Daoy (cell line): ENCODE measurements at regions not wholly inside any gene's neighbourhood (a gene's known extent, or its start where the extent isn't known, plus 50 kb on each side); places are given as distances from the start of the nearest gene placed in this dataset.

ENCODE experiments used
- DNase-seq: peaks from one replicate; pipeline ENCODE4 v3.0.0-alpha.2; 2015; ENCODE audit warnings: low read depth

GRCh38 chr3:61311044-61311443 is 59.8 kb upstream of the FHIT start:
- DNase-seq, result no peak

DNA sequence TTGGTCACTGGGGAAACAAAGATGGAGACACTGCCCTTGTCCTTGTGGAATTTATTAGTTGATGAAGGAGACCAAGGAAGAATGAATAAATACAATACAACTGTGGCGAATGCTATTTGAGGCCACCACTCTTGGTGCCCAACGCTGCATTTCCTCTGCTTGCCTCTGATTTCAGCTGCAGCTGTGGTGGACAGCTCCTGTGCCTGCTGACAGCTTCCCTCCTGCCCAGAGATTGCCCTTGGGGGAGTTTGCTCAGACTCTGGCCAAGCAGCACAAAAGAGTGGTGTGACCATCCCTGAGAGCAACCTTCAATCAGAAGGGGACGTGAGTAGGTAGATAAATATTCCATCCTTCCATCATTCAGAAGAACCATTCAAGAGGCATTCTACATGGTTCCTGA is 64.6 kb upstream of the FHIT start:
- no peak for DNase-seq

DNA sequence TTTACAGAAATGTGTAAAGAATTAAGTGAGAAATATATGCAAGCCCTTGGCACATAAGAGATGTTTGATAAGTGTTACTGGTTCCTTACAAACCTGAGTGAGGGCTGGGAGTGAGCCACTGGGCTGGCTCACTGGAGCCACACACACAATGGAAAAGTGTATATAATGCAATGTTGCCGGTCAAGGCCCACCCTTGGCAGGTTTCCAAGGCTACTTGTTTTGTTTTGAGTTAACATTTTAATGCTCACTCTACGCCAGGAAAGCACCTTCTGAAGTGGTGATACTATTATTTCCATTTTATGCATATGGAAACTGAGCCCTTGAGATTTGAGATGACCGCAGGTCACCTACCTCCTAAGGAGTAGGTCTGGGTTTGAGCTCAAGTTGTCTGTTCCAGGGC is 71.8 kb upstream of the FHIT start:
- DNase-seq, result no peak

- DNase-seq, result peak; percentile 7
These were observed 80.8 kb upstream of the FHIT start for GRCh38 chr3:61331929-61332552.

GRCh38 chr3:61333192-61333961 is 82.1 kb upstream of the FHIT start:
- no peak for DNase-seq

DNA sequence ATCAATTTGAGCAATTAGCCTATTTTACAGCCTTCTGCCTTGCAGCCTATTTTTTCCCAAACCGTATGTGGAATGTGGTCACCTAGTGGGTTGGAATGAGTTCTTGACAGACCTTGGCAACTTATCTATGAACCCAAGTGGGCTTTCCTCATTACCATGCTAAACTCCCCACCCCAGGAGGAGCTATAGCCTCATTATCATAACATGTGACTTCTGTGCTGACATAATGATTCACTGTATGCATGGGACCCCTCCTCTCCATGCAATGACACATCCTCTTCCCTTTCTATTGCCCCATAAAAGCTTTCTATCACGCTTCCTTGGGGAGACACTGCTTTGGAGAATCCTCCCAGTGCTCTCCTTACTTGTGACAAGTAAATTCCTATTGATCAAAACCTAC is 83.5 kb upstream of the FHIT start:
- DNase-seq, result no peak

- no peak for DNase-seq
These were observed 89.7 kb upstream of the FHIT start for GRCh38 chr3:61340931-61341461.

GRCh38 chr3:61343543-61343942 is 92.3 kb upstream of the FHIT start:
- no peak for DNase-seq

DNA sequence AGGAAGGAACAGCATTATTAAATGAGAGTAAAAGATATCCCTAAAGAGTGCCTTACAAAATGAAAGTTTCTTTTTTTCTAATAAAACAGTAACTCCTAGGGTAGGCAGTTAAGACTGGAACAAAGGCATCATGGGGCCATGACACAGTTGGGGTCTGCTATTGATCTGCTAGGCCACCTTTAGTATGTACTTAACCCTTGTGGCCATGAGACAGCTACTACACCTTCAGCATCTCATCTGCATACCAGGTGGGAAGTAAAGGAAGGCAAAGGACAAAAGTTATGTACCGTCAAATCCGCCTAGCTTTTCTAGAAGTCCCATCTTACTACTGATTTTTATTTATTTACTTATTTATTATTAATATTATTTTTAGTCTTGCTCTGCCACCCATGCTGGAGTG is 93.8 kb upstream of the FHIT start:
- no peak for DNase-seq

DNA sequence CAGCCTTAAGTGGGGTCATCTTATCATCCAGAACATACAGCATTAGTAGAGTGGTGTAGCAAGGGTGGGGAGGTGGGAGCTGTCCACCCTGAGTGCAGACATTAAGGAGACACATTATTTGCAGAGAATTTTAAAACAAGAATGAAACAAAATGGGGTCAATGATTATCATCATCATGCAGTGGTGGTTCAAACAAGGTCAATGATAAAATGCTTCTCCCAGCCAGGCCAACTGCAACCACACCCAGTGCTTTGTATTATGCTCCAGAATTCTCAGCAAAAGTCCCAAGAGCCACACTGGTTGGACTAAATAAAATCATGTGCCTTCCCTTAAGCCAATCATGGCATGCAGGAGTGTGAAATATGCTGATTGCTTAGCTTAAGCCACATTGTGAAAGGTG is 96.7 kb upstream of the FHIT start:
- no peak for DNase-seq

- no peak for DNase-seq
These were observed 98.5 kb upstream of the FHIT start for GRCh38 chr3:61349717-61350116.

DNA sequence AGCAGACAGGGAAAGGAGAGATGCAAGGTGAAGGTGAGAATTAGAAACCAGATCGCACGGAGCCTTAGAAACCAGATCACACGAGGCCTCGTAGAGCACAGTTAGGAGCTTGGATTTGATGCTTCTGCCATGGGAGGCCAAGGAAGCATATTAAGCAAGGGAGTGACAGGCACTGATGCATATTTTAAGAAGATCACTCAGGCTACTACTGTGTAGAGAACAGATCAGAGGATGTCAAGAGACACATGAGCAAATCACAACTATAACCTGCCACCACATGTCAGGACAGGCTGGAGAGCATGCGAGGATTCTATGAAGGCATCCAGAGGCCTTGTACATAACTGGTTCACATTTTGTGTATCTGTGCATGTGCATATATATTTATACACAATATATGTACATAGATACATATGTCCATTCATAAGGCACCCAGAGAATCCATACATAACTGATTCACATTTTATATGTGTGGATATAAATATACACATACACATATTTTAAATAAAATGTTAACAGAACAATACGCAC is 99.6 kb upstream of the FHIT start:
- no peak for DNase-seq

- no peak for DNase-seq
These were observed 101.1 kb upstream of the FHIT start for GRCh38 chr3:61352306-61352705.

DNA sequence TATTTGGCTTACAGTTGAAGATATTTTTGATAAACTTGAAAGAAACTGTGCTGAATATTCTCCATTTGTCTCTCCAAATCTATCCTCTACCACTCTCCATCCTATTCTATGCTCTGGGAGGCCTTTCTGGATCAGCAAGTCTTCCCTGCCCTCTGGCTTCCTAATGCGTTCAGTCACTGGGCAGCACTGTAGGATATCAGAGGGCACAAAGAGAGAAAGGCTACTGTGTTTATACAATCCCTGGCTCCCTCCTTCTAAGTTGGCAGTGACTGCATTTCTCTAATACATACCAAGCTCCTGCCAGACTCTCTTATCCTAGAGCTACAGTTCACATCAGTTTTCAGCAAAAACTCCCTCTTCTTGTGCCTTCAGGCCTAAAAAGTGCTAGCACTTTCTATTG is 102.1 kb upstream of the FHIT start:
- no peak for DNase-seq

GRCh38 chr3:61354604-61355003 is 103.4 kb upstream of the FHIT start:
- no peak for DNase-seq

DNA sequence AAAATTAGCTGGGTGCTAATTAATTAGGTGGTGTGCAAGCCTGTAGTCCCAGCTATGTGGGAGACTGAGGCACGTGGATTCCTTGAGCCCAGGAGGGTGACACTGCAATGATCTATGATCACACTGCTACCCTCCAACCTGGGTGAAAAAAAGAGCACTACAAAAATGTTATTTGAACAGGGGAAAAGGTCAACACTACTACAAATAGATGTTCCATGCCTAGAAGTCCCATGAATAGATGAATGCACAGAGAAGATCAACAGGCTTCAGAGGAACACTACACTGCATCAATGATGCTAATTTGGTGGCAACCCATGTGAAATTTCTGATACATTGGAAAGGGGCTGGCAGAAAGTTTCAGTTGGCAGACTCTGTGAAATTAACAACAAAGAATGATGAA is 105.4 kb upstream of the FHIT start:
- DNase-seq, result no peak

- DNase-seq, result no peak
These were observed 106.7 kb upstream of the FHIT start for GRCh38 chr3:61357902-61358301.

GRCh38 chr3:61358364-61358763 is 107.1 kb upstream of the FHIT start:
- no peak for DNase-seq

- DNase-seq, result no peak
These were observed 109.2 kb upstream of the FHIT start for GRCh38 chr3:61360297-61360965.

DNA sequence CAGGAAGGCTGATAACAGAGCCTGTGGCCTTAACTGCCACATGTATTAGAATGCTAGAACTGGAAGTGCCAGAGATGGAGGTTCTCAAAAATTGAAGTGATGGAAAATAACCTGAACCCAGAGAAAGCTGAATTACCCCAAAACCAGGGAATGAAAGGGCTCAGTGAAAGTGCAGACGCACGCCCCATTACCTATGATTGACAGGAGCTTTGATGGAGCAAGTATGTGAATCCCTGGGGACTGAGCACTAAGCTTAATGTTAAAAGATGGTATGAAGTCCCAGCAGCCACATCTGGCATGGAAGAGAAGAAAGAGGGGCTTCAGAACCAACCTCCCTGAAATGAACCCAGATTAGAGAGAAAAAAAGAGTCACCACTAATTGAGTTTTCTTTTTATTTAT is 118.4 kb upstream of the FHIT start:
- no peak for DNase-seq

DNA sequence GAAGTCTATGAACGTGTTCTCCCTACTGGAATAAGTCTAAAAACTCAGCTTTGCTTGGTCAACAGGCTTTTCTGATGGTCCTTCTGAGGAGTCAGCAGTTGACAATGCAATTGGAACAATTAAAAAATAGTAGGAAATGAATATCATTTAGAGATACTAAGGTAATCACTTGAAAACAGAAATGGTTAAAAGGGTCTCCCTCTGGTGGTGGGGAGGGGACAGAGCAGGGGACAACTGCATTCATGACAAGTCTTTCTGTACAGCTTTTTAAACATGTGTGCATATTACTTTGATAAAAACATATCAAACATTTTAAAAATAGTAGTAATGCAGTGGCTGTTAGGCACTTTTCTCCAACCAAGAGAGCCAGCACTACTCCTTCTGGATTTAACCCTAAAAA is 119.9 kb upstream of the FHIT start:
- DNase-seq, result peak; percentile 4

GRCh38 chr3:61372723-61373122 is 121.5 kb upstream of the FHIT start:
- no peak for DNase-seq

- no peak for DNase-seq
These were observed 127.1 kb upstream of the FHIT start for GRCh38 chr3:61378311-61378710.
